Gastrocnemius medialis (tissue), 4 donors: ENCODE measurements at regions not wholly inside any gene's neighbourhood (a gene's known extent, or its start where the extent isn't known, plus 50 kb on each side); places are given as distances from the start of the nearest gene placed in this dataset.

Experiments used
- ATAC-seq, 2 donors: fragments of 150-250 bp; one replicate each; pipeline ENCODE4 v1.9.1; 2016
- DNase-seq, 2 donors: peaks; one replicate each; pipeline ENCODE4 v3.0.0-alpha.2; 2019
- H3K27ac ChIP-seq, 4 donors: fragments of 200-600 bp; sonication (generic); 1 replicate in 1 of 4; 2 replicates in 3 of 4; pipeline ENCODE4 v1.5.1; 2016 to 2018; ENCODE audit warnings: mild to moderate bottlenecking in 2 of 4, moderate library complexity in 1 of 4
- H3K27me3 ChIP-seq, 3 donors: fragments of 200-600 bp; sonication (generic) in 2 of 3; 1 replicate in 1 of 3; 2 replicates in 2 of 3; pipeline versions ENCODE4 v1.5.1 to v1.6.0; 2016 to 2019; ENCODE audit warnings: mild to moderate bottlenecking in 1 of 3, moderate library complexity in 1 of 3
- H3K36me3 ChIP-seq, 2 donors: fragments of 200-600 bp; sonication (generic) in 1 of 2; one replicate each; pipeline ENCODE4 v1.5.1; 2017 to 2018
- H3K4me1 ChIP-seq, 2 donors: fragments of 200-600 bp; sonication (generic) in 1 of 2; one replicate each; pipeline ENCODE4 v1.5.1; 2016 to 2017; ENCODE audit warnings: mild to moderate bottlenecking in 2 of 2
- H3K4me3 ChIP-seq, 4 donors: fragments of 200-600 bp; sonication (generic) in 3 of 4; 1 replicate in 1 of 4; 2 replicates in 3 of 4; pipeline ENCODE4 v1.5.1; 2016 to 2019; ENCODE audit warnings: mild to moderate bottlenecking in 2 of 4
- H3K9me3 ChIP-seq, 3 donors: fragments of 200-600 bp; sonication (generic) in 2 of 3; 1 replicate in 1 of 3; 2 replicates in 2 of 3; pipeline ENCODE4 v1.5.1; 2016 to 2019
- POLR2A ChIP-seq, 2 donors: fragments of 450-650 bp; IDR thresholded peaks; one replicate each; pipeline ENCODE4 v1.6.1; 2017; ENCODE audit warnings: antibody characterized with exemption in 2 of 2, mild to moderate bottlenecking in 2 of 2, moderate library complexity in 2 of 2
- in situ Hi-C, 4 donors: fragments of 200-750 bp; cut with MboI; loops; one replicate each; pipeline versions ENCODE4 v1.15.0 to v1.8.0; 2017; ENCODE audit warnings: low sequenced_read_pairs in 4 of 4
- intact Hi-C: fragments of 100-400 bp; cut with DNase I; formaldehyde crosslinking; loops from one replicate; pipeline ENCODE4 v1.15.1; 2023; ENCODE audit warnings: low total_unique reads
- TF ChIP-seq, protein P1 (sequence below), 5 experiments: fragments of 450-650 bp in 3 of 5; fragments of 200-600 bp in 2 of 5; sonication (generic) in 2 of 5; IDR thresholded peaks in 4 of 5; conservative IDR thresholded peaks in 1 of 5; 1 replicate in 4 of 5; 2 replicates in 1 of 5; pipeline ENCODE4 v1.5.1; 2016 to 2019; ENCODE audit warnings: antibody characterized with exemption in 5 of 5, mild to moderate bottlenecking in 3 of 5, moderate library complexity in 3 of 5

GRCh38 chrX:13261348-13261747, 58.5 kb downstream of the ATXN3L start:
- ATAC-seq (no peak), DNase-seq (no peak)
- TF ChIP-seq POLR2A (IDR thresholded peaks at IDR 0.05), result no peak
- TF ChIP-seq, protein P1, sequence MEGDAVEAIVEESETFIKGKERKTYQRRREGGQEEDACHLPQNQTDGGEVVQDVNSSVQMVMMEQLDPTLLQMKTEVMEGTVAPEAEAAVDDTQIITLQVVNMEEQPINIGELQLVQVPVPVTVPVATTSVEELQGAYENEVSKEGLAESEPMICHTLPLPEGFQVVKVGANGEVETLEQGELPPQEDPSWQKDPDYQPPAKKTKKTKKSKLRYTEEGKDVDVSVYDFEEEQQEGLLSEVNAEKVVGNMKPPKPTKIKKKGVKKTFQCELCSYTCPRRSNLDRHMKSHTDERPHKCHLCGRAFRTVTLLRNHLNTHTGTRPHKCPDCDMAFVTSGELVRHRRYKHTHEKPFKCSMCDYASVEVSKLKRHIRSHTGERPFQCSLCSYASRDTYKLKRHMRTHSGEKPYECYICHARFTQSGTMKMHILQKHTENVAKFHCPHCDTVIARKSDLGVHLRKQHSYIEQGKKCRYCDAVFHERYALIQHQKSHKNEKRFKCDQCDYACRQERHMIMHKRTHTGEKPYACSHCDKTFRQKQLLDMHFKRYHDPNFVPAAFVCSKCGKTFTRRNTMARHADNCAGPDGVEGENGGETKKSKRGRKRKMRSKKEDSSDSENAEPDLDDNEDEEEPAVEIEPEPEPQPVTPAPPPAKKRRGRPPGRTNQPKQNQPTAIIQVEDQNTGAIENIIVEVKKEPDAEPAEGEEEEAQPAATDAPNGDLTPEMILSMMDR (IDR thresholded peaks at IDR 0.05 in 4 of 5, conservative IDR thresholded peaks at IDR 0.05 in 1 of 5), result no peak
- in situ Hi-C loops, result loop anchor here in 1 of 4 donors (25.0 kb wide), 1 partner anchor 226 kb away; no protein-coding TSS in a partner anchor
- H3K4me3 ChIP-seq, result no peak overlapping the region
- intact Hi-C loops, result no loop called here
- H3K9me3 ChIP-seq, result no peaks in the 10 kb centered on the region
- H3K36me3 ChIP-seq, result no peaks in the 10 kb centered on the region
- no peaks in the 10 kb centered on the region for H3K27me3 ChIP-seq
- no peaks in the 10 kb centered on the region for H3K4me1 ChIP-seq
- H3K27ac ChIP-seq, result no peak overlapping the region

GRCh38 chrX:13260598-13260997, 59.3 kb downstream of the ATXN3L start:
- no peak for TF ChIP-seq POLR2A (IDR thresholded peaks at IDR 0.05)
- TF ChIP-seq, protein P1 (IDR thresholded peaks at IDR 0.05 in 4 of 5, conservative IDR thresholded peaks at IDR 0.05 in 1 of 5), result no peak
- Histone ChIP-seq H3K4me1 (no peaks in the 10 kb centered on the region), H3K27ac (no peak overlapping the region), H3K36me3 (no peaks in the 10 kb centered on the region), H3K9me3 (no peaks in the 10 kb centered on the region), H3K27me3 (no peaks in the 10 kb centered on the region), H3K4me3 (no peak overlapping the region)
- ATAC-seq (no peak), DNase-seq (no peak)
- in situ Hi-C loops, result loop anchor here in 1 of 4 donors (25.0 kb wide), 1 partner anchor 227 kb away; no protein-coding TSS in a partner anchor
- intact Hi-C loops, result no loop called here

DNA sequence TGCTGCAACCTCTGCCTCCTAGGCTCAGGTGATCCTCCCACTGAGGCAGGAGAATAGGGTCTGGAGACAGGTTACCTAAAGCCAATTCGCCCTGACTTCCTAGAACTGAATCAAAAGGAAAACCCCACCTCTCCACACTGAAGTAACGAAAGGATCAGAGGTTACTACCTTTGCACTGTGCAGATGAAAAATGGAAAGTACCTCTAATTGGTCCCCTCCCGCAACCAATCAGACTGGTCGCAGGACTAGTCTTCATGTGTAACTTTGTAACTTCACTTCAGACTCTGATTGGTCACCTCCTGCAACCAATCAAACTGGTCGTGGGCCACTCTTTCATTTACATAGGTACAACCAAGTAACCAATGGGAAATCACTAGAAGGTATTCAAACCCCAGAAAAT, 61.1 kb downstream of the ATXN3L start:
- TF ChIP-seq, protein P1 (IDR thresholded peaks at IDR 0.05 in 4 of 5, conservative IDR thresholded peaks at IDR 0.05 in 1 of 5), result no peak
- TF ChIP-seq POLR2A (IDR thresholded peaks at IDR 0.05), result no peak
- Histone ChIP-seq H3K27ac (no peak overlapping the region), H3K4me1 (no peaks in the 10 kb centered on the region), H3K9me3 (no peaks in the 10 kb centered on the region), H3K4me3 (no peak overlapping the region), H3K36me3 (no peaks in the 10 kb centered on the region), H3K27me3 (no peaks in the 10 kb centered on the region)
- ATAC-seq (no peak), DNase-seq (no peak)
- in situ Hi-C loops, result loop anchor here in 1 of 4 donors (25.0 kb wide), 1 partner anchor 229 kb away; no protein-coding TSS in a partner anchor
- intact Hi-C loops, result no loop called here

DNA sequence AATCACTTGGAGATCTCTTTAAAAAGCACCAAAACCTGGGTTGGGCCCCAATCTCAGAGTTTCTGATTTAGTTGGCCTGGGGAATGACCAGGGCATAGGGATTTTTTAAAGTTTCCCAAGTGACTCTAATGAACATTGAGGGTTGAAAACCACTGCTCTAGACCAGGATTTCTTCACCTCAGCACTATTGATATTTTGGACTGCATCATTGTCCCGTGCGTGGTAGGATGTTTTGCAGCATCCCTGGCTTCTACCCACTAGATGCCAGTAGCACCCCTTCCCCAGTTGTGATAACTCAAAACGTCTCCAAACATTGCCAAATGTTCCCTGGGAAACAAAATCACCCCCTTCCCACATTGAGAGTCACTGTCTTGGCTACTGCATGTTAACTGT, 61.8 kb downstream of the ATXN3L start:
- no peak for ATAC-seq

More for the DNA sequence above, 61.8 kb downstream of the ATXN3L start:
- in situ Hi-C loops, result loop anchor here in 1 of 4 donors (25.0 kb wide), 1 partner anchor 229 kb away; no protein-coding TSS in a partner anchor
- no peak overlapping the region for H3K4me3 ChIP-seq
- intact Hi-C loops, result no loop called here
- H3K36me3 ChIP-seq, result no peaks in the 10 kb centered on the region
- H3K27ac ChIP-seq, result no peak overlapping the region
- DNase-seq, result no peak
- H3K9me3 ChIP-seq, result no peaks in the 10 kb centered on the region
- H3K4me1 ChIP-seq, result no peaks in the 10 kb centered on the region
- no peak for TF ChIP-seq POLR2A (IDR thresholded peaks at IDR 0.05)
- TF ChIP-seq, protein P1 (IDR thresholded peaks at IDR 0.05 in 4 of 5, conservative IDR thresholded peaks at IDR 0.05 in 1 of 5), result no peak
- H3K27me3 ChIP-seq, result no peaks in the 10 kb centered on the region
